ENCODE measurements at regions not wholly inside any gene's neighbourhood (a gene's known extent, or its start where the extent isn't known, plus 50 kb on each side); places are given as distances from the start of the nearest gene placed in this dataset.
"Not testable (repeated sequence)": the region's sequence is repeated elsewhere in the genome, so short reads cannot be mapped to it uniquely, and the experiment has no call there.

- ChIA-PET POLR2A (no interaction called here), CTCF (no interaction called here)
- no peak for ATAC-seq
- intact Hi-C loops (cut with micrococcal nuclease; ENCODE audit: unreplicated experiment) (no loop called here), in situ Hi-C loops (cut with HindIII; ENCODE audit: low pct_unique_long_range_greater_than_20kb, low sequenced_read_pairs) (no loop called here)
- no peaks in the 10 kb centered on the region for H3K27me3 ChIP-seq (ENCODE audit: control insufficient read depth, insufficient read depth, low read length)
- DNase-seq (ENCODE audit: low read depth, low spot score), result no peak
- H3K4me3 ChIP-seq (ENCODE audit: low read depth in 2 of 2, low read length in 2 of 2), result no peak overlapping the region
- no peaks in the 10 kb centered on the region; the same call in 1 of the 2 replicates for H3K36me3 ChIP-seq (ENCODE audit: control insufficient read depth, insufficient read depth, low read length)
- no TSS peak for BruUV-seq (replicated peaks)
- H3K4me1 ChIP-seq (ENCODE audit: control insufficient read depth, insufficient read depth, low read length), result no peaks in the 10 kb centered on the region
- no peak overlapping the region for H3K27ac ChIP-seq (ENCODE audit: low read length)
- TF ChIP-seq SIN3A (IDR thresholded peaks at IDR 0.05; ENCODE audit: borderline replicate concordance, insufficient read depth, low read depth, low read length) (no peak), CTCF (IDR thresholded peaks at IDR 0.05) (no peak), TCF7L2 (IDR thresholded peaks at IDR 0.05; ENCODE audit: low read depth, low read length) (no peak), REST (IDR thresholded peaks at IDR 0.05; ENCODE audit: insufficient read depth in 1 of 2, low read depth in 2 of 2, low read length in 1 of 2) (no peak), POLR2AphosphoS5 (IDR thresholded peaks at IDR 0.05; ENCODE audit: low read depth, low read length) (no peak)
- no peaks in the 10 kb centered on the region for H3K9me3 ChIP-seq (ENCODE audit: control insufficient read depth, insufficient read depth, low read depth, low read length)
Observed at GRCh38 chr6:122182061-122182460, 217.4 kb upstream of the HSF2 start.

GRCh38 chr6:122184401-122184827 lies 215.0 kb upstream of the HSF2 start:
- H3K4me3 ChIP-seq (ENCODE audit: low read depth in 2 of 2, low read length in 2 of 2), result no peak overlapping the region
- intact Hi-C loops (cut with micrococcal nuclease; ENCODE audit: unreplicated experiment) (loop anchor here (2.0 kb wide), 1 partner anchor 754 kb away; no protein-coding TSS in a partner anchor), in situ Hi-C loops (cut with HindIII; ENCODE audit: low pct_unique_long_range_greater_than_20kb, low sequenced_read_pairs) (no loop called here)
- H3K27ac ChIP-seq (ENCODE audit: low read length), result no peak overlapping the region
- peak; percentile 72 for ATAC-seq
- ChIA-PET CTCF (no interaction called here), POLR2A (no interaction called here)
- no peaks in the 10 kb centered on the region for H3K9me3 ChIP-seq (ENCODE audit: control insufficient read depth, insufficient read depth, low read depth, low read length)
- no peak for TF ChIP-seq SIN3A (IDR thresholded peaks at IDR 0.05; ENCODE audit: borderline replicate concordance, insufficient read depth, low read depth, low read length)
- TF ChIP-seq REST (IDR thresholded peaks at IDR 0.05; ENCODE audit: insufficient read depth in 1 of 2, low read depth in 2 of 2, low read length in 1 of 2), result no peak
- TF ChIP-seq POLR2AphosphoS5 (IDR thresholded peaks at IDR 0.05; ENCODE audit: low read depth, low read length), result no peak
- peak; percentile 43; the same call in 1 of the 2 replicates for TF ChIP-seq CTCF (IDR thresholded peaks at IDR 0.05)
- TF ChIP-seq TCF7L2 (IDR thresholded peaks at IDR 0.05; ENCODE audit: low read depth, low read length), result no peak
- no peak for DNase-seq (ENCODE audit: low read depth, low spot score)
- no peaks in the 10 kb centered on the region for H3K27me3 ChIP-seq (ENCODE audit: control insufficient read depth, insufficient read depth, low read length)
- no peaks in the 10 kb centered on the region; the same call in 1 of the 2 replicates for H3K36me3 ChIP-seq (ENCODE audit: control insufficient read depth, insufficient read depth, low read length)
- BruUV-seq (replicated peaks), result no TSS peak
- no peaks in the 10 kb centered on the region for H3K4me1 ChIP-seq (ENCODE audit: control insufficient read depth, insufficient read depth, low read length)

- H3K4me1 ChIP-seq (ENCODE audit: control insufficient read depth, insufficient read depth, low read length); in situ Hi-C loops (cut with HindIII; ENCODE audit: low pct_unique_long_range_greater_than_20kb, low sequenced_read_pairs); H3K27me3 ChIP-seq (ENCODE audit: control insufficient read depth, insufficient read depth, low read length); BruUV-seq (replicated peaks); H3K9me3 ChIP-seq (ENCODE audit: control insufficient read depth, insufficient read depth, low read depth, low read length); H3K27ac ChIP-seq (ENCODE audit: low read length); H3K36me3 ChIP-seq (ENCODE audit: control insufficient read depth, insufficient read depth, low read length); ATAC-seq; H3K4me3 ChIP-seq (ENCODE audit: low read depth in 2 of 2, low read length in 2 of 2); DNase-seq (ENCODE audit: low read depth, low spot score): not testable (repeated sequence)
- CTCF ChIA-PET, result interaction anchor here (0.6 kb wide), 1 partner anchor 25 kb away, joined by 13 read pairs; no protein-coding TSS in a partner anchor
- POLR2A ChIA-PET, result interaction anchor here (0.6 to 0.7 kb wide), 2 partner anchors 176 to 1619 kb away, joined by 3 to 6 read pairs; no protein-coding TSS in a partner anchor
- intact Hi-C loops (cut with micrococcal nuclease; ENCODE audit: unreplicated experiment), result loop anchor here (2.0 kb wide), 1 partner anchor 755 kb away; no protein-coding TSS in a partner anchor
Observed at GRCh38 chr6:122185458-122185857, 214.0 kb upstream of the HSF2 start.

Measured in Panc1 (cell line).